AML-193 (cell line): ENCODE measurements at regions not wholly inside any gene's neighbourhood (a gene's known extent, or its start where the extent isn't known, plus 50 kb on each side); places are given as distances from the start of the nearest gene placed in this dataset.

Experiments
- DNase-seq, 2 experiments: peaks; one replicate each; lab custom pipeline; 2025; lab: John Stamatoyannopoulos, UW

GRCh38 chr11:93075782-93076181 lies 106.3 kb downstream of the MTNR1B start:
- DNase-seq = no peak

- DNase-seq = no peak
Measured at GRCh38 chr11:93080146-93080759, 110.8 kb downstream of the MTNR1B start.

DNA sequence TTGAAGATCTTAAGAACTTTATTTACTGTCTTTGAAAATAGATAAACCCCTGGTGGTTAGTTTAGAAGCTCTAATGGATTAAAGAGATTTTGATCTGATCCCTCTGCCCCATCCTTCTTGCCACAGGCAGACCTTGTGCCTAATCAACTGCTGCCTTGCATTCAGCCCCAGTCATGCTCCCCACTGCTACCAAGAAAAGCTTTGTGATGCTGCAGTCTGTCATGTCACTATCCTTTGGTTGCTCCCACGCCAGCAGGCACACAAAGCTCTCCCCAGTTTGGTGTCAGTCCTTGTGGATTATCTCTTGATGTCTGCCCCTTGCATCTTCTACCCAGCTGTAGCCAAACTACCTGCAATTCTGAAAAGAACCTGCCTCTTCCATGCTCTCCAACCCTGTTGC lies 112.2 kb downstream of the MTNR1B start:
- no peak for DNase-seq

- DNase-seq = no peak
Measured at GRCh38 chr11:93082900-93083299, 113.4 kb downstream of the MTNR1B start.

- DNase-seq = no peak
Measured at GRCh38 chr11:93084727-93085505, 112.9 kb downstream of the SLC36A4 start.

GRCh38 chr11:93089474-93090102 lies 108.2 kb downstream of the SLC36A4 start:
- DNase-seq = peak; percentile 5 to 24
